Esophagus squamous epithelium (tissue), 4 donors: ENCODE measurements at regions not wholly inside any gene's neighbourhood (a gene's known extent, or its start where the extent isn't known, plus 50 kb on each side); places are given as distances from the start of the nearest gene placed in this dataset.

Experiments used
- CTCF ChIP-seq, 6 experiments: fragments of 450-650 bp in 4 of 6; fragments of 200-600 bp in 2 of 6; sonication (generic) in 2 of 6; IDR thresholded peaks; one replicate each; pipeline ENCODE4 v1.5.1; 2016 to 2019; ENCODE audit warnings: antibody characterized with exemption in 6 of 6, mild to moderate bottlenecking in 4 of 6, moderate library complexity in 4 of 6
- POLR2A ChIP-seq, 4 donors: fragments of 450-650 bp; IDR thresholded peaks; one replicate each; pipeline ENCODE4 v1.6.1; 2017; ENCODE audit warnings: antibody characterized with exemption in 4 of 4, mild to moderate bottlenecking in 4 of 4, moderate library complexity in 3 of 4

- TF ChIP-seq POLR2A (IDR thresholded peaks at IDR 0.05) (no peak), CTCF (IDR thresholded peaks at IDR 0.05) (no peak)
Observed at GRCh38 chr14:51168215-51168613, 71.8 kb upstream of the TMX1 start.
